ENCODE measurements at regions not wholly inside any gene's neighbourhood (a gene's known extent, or its start where the extent isn't known, plus 50 kb on each side); places are given as distances from the start of the nearest gene placed in this dataset.
"Not testable (repeated sequence)": the region's sequence is repeated elsewhere in the genome, so short reads cannot be mapped to it uniquely, and the experiment has no call there.

DNA sequence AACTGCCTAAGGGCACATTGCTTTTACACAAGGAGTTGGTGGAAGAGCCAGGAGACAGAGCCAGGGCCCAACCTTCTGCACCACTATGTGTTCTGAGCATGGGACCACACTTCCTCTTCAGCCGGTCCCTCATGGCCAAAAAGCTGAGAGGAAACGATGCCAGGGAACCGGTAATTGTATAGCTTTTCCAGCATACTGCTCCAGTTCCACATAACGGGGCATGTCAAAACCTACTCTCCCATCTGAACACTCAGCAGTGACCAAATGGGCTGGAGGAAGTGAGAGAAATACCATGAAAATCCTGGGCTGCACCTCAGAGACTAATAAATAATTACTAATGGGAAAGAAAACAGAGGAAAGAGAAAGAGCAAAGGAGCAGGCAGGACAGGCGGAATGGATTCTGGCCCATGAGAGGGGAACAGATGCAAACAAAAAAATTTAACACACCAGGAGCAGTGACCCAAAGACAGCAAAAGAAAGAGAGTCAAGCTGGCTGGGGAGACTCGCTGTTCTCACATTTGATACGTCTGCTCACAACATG lies 52.0 kb upstream of the BMP2 start:
- no peak for DNase-seq

DNA sequence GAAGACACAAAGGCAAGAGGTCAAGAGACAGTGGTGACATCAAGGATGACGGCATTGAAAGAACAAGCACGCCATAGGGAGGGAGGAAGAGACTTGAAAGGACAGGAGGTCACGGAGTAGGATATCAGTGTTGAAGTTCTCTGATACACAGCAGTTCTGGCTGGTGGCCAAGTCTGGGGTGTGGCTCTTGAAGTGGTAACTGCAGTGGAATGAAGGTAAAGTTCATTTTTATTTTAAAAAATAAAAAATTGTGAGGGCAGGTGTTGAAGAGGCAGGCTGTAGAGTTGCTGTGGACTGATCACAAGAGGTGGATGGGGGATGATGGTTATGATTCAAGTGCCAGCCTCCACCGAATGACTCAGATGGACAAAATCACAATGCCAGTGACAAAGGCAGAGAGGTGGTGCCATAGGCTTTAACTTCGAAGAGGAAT lies 53.2 kb upstream of the BMP2 start:
- DNase-seq, result no peak

DNA sequence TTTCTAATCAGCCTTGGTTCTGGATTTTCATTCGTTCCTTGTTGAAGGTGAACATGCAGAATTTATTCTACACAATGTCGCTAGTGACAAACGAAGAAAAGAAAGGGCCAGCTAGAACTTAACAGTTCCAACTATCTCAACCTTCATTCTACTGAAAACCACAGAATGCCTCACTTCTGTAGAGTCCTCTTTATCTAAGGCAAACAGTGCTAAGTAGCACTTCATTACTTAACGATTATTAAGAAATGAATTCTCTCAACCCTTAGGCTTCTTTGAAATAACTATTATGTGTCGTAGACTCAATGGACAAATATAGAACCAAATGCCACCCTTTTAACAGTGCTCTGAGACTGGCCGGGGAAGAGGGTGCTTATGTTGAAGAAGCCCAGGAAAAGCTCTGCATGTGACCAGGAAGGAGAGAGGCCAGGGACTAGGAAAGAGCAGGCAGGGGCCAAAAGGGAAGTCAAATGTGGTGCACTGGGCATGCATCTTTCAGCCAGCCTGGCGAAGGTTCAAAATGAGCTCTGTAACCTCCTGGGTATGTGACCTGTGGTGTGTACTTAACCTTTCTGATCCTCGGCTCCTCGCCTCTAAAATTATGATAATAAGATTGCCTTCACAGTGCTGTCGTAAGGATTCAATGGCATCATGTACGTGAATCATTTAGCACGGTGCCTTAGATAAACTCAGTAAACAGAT lies 55.4 kb upstream of the BMP2 start:
- DNase-seq, result no peak

DNA sequence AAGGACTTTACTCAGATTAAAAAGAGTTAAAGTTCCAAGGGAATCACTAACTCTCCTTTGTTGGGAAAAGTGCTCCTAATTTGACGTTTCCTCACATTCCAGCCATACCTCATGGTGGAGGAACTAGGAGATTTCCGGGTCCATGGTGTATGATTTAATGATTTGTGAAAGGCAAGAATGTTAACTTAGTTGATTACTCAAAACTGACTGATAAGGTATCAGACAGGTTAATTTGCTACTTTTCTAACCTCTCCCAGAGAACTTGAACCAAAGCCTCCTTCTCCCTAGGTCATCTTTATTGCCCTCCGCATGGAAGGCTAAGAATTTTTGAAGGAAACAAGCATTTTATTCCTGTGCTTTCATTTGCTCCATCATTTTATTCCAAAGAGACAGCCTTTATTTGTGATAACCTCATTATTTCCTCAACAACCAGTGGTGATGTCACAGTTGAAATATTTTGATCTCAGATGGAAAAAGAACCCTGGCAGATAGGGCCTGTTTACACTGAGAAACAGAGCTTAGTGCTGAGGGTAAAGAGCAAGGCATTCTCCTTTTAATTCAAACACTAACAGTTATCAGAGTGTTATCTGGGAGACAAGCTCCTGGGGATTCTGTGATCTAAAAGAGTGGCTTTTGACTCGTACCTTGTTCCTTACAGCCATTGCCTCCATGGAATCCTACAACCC lies 57.4 kb upstream of the BMP2 start:
- no peak for DNase-seq

DNA sequence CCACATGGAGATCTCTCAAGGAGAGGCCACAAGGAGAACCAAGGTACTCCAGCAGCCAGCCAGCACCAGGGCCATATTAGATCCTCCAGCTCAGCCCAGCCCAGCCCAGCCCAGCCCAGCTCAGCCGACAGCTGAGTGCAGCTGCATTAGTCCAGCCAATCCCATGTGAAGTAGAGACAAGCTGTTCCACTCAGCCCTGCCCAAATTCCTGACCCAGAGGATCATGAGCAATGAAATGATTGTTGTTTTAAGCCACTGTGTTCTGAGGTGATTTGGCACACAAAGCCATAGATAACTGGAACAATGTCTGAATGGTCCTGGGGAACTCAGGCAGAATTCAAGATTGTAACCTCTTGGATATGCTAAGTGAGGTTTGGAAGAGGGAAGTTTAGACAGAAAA lies 59.5 kb upstream of the BMP2 start:
- DNase-seq, result no peak

DNA sequence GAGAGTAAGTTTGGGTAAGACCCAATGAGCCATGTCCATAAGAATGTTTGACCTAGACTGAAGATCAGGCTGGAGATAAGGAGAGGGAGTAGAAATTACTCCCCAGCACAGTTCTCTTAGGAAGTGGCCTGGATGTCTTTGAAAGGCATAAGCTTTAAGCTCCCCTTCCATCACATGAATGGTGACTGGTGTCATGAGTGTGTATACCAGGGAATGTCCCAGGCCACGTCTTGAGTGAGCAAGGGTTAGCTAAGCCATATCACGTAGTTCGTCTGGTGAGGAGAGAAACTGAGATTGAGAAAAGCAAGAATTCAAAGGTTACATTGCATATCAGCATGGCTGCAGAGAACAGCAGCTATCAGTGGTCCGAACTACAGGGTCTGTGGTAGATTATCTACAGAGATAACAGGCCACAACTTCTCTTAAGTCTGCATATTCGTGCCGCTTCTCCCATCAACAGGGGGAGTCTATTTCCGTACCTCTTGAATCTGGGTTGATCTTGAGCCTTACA lies 60.1 kb upstream of the BMP2 start:
- no peak for DNase-seq

DNA sequence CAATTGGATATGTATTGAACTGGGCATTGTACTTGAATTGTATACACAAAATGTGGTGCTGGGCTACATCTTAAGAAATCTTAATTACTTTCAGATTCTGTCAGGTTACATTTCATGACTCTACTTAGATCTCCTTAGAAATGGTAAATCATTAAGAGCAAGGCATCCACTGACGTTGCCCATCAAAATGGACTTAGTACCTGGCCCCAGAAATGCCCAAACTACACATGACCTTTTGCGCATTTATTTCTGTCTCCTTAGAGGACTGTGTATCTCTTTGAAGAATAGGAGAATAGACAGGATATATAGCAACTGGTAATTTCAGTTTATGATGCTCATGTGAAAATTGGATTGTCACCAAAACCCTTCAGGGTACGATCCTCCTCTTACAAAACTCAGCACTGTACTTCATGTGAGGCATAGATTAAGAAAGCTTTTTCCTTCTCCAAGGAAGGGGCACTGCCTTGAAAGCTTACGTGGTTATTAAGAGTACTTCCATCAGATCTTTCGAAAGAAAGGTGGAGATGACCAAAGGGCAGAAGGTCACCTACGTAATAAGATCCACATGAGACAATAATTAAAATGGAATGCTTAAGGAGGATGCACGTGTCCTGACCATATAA lies 61.4 kb upstream of the BMP2 start:
- DNase-seq, result no peak

DNA sequence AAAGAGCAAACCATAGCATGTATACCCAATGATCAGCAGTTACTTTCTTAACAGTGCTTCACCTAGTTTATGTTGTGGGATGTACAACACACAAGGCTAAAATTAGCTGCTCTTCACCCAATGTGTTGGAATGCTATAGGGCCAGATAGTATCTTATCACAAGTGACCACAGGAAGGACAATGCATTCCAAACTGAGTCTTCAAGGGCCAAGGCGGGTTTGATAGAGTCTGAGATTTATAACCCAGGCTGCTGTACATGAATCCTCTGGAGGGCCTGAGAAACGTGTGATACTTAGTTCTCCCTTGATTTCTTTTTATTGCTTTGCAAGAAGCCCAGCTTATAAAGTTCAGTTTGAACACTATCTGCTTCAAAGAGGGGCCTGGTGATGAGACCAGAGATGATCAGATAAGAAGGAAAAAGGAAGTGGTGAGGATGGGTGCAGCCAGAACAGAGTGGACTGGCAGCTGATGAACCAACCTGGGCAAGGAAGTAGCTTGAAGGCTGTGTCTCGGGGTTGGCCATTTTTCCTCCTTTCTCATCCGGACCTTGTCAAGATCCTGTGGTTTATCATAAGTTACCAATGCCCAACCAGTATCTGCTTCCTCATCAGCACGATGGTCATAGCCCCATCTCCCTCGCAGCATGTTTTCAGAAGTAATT lies 62.2 kb upstream of the BMP2 start:
- DNase-seq, result no peak

DNA sequence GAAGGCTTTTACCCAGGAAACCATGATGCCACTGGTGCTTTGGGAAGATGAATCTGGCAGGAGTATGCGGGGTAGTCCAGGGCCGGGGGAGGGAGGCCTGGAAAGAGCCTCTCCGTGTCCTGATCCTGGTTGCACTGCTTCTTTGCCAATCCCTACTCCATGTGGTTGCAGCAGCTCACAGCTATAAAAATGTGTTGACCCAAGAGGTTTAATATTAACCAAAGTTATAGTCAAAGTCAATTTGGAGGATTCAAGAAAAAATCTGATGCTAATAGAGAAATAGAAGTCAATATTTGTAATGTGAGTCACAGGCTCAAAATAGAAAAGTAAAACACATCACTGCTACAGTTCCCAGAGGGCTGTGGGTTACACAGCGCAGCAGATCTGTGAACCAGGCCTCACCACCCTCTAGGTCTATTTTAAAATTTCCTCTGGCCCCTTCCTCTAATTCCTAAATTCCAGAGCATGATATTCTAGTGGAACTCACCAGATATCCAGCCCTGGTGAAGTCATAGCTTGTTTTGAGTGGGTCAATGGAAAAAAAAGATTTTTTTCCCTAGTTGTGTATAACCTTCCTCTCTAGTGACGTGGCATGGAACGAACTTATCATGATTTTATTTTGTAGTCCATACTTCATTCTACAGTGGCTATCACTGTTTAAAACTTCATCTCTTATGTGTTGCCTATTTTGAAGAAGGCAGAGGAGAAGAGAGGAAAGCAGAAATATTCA lies 63.2 kb upstream of the BMP2 start:
- no peak for DNase-seq

DNA sequence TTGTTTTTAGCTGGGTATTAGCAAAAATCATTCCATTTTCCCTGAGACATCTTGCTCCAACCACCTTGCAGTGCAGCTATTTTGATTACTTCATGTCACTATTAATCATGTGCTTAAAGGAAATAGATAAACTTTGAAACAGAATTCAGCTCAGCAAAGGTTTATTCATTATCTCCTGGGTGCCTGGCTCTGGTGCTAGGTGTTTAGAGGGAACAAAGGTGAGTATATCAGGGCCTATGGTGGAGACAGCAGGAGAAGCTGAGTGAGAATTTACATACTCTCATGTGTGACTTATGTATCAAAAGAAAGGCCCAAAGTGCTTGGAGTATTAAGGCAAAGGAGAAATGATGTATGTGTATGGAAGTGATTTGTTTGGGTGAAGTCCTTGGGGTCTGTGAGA lies 63.8 kb upstream of the BMP2 start:
- DNase-seq, result no peak

DNA sequence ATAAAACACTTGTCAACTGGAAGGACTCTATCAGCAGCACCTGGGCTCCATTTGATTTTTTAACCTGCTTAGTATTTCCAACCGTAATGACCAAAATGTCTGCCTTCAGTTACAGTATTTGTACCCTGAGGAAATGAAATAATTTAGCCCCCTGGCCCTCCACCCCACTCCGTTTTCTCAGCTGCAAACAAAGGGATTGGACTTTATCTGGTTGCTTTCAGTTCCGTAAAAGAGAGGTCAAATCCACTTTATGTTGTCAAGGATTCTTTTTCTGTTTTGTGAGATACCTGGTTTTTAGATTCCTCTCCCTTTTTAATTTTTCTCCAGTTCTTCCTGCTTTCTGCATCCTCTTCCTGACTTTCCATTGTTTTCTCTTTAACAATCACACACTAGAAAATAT lies 64.4 kb upstream of the BMP2 start:
- no peak for DNase-seq

DNA sequence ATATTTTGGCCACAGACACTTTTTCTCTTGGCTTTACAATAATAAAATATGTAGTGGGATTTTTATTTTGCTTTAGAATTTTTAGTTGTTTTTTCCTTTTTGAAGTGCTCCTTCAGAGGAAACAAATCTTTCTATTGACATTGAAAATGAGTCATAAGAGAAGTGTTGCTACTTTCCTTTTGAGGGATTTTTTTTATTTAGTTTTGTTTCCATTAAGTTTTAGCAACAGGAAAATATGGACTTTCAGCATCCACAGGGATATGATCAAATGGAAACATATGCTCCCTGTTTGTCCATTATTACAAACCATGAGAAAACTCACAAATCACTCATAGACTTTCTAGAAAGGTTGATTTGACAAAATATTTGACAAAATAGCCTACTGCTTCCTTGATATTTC lies 65.3 kb upstream of the BMP2 start:
- DNase-seq, result no peak

DNA sequence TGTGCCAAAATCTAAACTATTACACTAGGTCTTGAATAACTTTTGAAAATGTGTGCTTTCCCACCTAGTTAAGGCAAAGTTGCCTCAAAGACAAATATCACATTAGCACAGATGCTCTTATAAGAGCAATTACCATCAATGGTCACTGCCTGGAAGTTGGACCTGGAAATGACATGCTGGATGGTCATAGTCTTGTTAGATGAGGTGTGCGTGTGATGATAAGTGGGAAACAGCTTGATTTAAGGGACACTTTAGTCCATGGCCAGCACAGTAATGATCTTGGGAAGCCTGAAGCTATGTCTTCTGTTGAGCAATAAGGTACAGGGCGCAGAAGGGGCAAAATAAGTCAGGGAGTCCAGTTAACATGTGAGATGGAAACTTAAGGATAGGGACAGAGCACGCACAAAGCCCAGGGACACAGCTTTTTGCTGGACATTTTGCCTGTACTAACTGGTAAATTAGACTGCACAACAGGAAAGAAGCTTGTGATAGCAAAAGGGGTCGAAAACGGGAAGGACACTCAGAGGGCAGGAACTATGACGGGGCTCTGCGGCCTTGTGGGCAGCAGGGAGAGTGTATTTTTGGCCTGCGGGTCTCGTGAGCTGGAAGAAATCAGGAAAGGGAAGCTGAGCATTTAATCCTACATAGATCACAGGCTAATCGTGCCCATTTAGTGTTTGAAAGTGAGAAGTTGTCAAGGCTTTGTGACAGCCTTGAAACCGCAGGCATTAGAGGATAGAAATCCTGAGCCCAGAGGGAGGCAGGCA lies 66.7 kb upstream of the BMP2 start:
- no peak for DNase-seq

DNA sequence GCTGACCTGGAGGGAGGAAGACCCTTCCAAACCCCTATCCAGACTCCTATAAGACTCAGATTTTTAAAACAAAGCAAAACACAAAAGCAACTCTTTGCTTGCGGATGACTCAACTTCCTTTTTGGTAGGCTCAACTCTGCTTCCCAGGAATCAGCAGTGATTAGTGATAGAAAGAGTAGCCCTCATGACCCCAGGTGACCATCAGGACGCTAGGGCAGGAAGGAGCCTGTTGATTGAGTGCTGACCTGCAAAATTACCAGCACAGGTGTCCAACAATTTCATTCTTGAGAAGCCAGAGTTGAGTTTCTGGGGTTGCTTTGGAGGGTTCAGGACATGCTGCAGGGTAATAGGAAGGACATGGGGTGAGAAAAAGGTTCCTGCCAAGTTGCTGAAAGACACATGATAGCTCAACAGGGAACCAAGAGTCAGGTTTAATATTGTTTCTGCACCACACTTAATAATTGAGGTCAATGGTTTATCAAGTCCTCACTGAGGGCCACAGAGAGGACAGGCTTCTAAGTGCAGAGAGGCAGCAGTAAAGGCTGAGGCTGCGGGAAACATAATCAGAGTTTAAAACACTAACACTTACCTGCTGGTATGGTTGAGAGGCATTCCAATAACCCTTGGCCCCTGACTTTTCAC lies 67.4 kb upstream of the BMP2 start:
- no peak for DNase-seq

DNA sequence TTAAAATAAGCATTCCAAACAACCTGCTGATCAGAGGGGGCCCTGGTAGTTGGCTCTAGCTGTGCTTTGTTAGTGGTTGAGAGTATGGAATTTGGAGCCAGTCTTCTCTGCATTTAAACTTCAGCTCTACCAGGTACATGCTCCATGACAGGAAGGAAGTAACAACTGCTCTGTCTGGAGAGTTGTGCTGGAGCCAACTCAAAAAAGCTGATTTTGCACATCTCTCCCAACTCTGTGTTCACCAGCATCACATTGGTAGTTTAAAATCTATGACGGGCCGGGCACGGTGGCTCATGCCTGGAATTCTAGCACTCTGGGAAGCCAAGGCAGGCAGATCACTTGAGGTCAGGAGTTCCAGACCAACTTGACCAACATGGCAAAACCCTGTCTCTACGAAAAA lies 68.8 kb upstream of the BMP2 start:
- DNase-seq, result no peak

DNA sequence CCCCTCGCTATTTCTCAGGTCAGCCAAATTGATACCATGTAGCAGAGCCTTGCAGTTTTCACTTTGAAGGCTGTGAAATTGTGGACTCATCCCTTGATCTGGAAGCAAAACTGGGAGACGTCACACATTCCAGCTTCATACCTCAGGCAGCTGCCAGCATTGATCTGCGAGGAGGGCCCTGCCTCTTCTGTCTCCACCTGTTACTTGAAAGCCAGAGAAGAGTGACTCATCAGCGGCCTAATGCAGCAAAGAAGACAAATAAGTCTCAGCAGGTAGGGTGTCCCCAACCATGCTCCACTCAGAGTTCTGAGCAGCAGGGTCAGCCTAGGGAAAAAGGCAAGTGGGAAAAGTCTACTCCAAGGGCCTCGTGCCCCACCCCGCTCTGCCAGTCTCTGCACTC lies 69.4 kb upstream of the BMP2 start:
- no peak for DNase-seq

DNA sequence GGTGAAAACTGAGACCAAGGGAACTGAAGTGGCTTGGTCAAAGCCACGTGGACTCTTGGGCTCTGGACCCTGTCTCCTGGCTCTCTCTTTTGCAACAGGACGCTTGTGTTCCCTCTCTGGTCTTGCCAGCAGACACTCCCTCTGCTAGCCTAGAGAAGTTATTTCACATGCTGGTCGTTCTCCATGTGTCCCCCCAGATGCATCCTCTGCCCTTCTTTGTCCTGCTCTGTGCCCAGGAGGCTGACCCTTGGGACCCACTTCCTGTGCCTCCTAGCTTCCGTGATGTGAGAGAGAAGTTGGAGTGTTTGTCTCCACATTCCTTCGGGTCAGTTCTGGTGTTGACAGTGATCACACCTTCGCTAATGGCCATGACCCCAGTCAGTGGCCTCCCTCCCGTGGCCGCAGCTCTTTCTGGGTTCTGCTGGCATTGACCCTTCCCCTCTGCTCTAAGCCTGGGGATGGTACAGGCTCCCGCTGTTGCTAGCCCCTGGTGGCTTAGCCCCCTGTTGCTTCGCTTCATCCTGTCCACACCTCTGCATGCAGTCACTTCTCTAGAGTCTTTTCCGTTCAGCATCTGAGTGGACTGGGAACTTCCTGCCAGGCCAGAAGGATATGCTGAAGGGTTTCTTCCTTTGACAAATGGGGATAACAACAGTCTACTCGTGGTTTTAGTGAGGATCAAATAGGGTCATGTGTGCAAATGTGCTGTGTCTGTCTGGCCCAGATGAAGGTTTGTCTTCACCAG lies 70.1 kb upstream of the BMP2 start:
- DNase-seq, result no peak

DNA sequence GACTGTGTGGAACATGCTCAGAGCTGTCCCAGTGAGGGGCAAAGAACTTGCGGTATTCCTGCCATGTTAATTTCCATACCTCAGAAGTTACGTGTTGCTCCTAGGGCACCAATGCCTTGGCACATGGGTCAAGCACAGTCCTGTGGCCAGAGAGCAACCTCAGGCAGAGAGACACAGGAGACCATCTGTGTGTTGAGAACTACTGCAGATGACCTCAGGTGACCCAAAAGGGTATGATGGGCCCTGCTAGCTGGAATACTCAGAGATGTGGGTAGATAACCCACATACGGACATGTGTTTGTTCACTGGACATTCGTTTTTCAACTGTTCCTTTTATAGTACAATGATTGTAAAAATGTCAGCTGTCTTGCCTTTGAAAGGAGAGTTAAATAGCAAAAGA lies 71.5 kb upstream of the BMP2 start:
- DNase-seq, result no peak

DNA sequence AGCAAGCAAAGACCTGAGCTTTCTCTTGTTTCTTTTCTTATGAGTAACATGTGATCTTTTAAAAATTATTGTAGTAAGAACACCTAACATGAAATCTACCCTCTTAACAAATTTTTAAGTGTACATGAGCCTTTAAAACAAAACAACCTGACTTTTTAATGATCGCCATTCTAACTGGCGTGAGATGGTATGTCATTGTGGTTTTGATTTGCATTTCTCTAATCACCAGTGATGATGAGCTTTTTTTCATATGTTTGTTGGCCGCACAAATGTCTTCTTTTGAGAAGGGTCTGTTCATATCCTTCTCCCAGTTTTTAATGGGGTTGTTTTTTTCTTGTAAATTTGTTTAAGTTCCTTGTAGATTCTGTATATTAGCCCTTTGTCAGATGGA lies 73.7 kb upstream of the BMP2 start:
- DNase-seq, result not testable (repeated sequence)

DNA sequence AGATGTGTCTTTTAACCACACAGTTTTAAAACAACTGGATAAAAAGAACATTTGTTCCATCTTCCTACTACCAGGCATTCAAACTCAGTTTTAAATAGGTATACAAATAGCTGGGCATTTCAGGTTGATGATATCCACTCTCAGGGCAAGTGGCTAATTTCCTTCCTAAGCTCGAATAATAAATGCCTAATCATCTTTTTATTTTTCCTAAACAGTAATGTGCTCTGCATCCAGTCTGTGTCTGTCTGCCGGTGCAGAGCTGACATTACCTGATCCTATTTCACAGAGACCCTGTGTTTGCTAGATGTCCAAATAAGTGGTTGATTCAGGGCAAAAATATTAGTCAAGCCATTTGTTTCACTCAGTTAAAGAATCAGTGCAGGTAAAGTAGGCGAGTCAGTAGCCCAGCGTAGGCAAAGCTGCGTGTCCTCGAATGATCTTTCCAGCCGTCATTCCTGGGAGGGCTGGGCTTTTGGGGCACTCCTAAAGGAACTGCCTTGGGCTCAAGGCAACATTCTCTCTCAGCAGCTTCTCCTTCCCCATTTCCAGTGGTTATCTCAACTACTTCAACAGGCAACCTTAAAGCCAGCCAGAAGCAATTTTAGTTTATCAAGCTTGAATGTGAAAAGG lies 74.2 kb upstream of the BMP2 start:
- no peak for DNase-seq
